ENCODE measurements at regions not wholly inside any gene's neighbourhood (a gene's known extent, or its start where the extent isn't known, plus 50 kb on each side); places are given as distances from the start of the nearest gene placed in this dataset.

DNA sequence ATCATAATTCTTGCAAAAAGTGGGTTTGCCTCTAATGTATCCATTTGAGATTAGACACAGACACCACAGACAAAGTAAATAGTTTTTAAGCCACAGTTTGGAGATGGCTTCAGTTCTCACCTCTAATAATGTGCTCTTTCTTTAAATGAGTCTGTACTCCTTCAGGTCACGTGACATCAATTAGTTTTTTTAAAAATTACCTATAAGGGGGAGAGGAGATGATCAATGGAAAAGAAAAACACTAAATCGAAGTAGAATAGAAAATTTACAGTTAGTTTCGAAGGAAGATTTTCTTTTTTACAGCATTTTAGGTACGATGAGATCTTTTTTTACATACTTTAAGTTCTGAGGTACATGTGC is 849.2 kb downstream of the KCNMA1 start:
- TF ChIP-seq ZNF121 (CRISPR knock-in tag; IDR thresholded peaks at IDR 0.05), result no peak
- TF ChIP-seq TCF7 (CRISPR knock-in tag; IDR thresholded peaks at IDR 0.05; ENCODE audit: low read depth), result no peak
- TF ChIP-seq, protein P1, sequence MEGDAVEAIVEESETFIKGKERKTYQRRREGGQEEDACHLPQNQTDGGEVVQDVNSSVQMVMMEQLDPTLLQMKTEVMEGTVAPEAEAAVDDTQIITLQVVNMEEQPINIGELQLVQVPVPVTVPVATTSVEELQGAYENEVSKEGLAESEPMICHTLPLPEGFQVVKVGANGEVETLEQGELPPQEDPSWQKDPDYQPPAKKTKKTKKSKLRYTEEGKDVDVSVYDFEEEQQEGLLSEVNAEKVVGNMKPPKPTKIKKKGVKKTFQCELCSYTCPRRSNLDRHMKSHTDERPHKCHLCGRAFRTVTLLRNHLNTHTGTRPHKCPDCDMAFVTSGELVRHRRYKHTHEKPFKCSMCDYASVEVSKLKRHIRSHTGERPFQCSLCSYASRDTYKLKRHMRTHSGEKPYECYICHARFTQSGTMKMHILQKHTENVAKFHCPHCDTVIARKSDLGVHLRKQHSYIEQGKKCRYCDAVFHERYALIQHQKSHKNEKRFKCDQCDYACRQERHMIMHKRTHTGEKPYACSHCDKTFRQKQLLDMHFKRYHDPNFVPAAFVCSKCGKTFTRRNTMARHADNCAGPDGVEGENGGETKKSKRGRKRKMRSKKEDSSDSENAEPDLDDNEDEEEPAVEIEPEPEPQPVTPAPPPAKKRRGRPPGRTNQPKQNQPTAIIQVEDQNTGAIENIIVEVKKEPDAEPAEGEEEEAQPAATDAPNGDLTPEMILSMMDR (IDR thresholded peaks at IDR 0.05), result no peak
- no peak for TF ChIP-seq NFYB (CRISPR knock-in tag; conservative IDR thresholded peaks at IDR 0.05; ENCODE audit: low read depth)
- TF ChIP-seq CREB1 (CRISPR knock-in tag; IDR thresholded peaks at IDR 0.05), result no peak
- TF ChIP-seq ZNF138 (CRISPR knock-in tag; conservative IDR thresholded peaks at IDR 0.05), result no peak
- no peak for TF ChIP-seq MXD4 (CRISPR knock-in tag; IDR thresholded peaks at IDR 0.05; ENCODE audit: borderline replicate concordance)
- TF ChIP-seq, protein P2, sequence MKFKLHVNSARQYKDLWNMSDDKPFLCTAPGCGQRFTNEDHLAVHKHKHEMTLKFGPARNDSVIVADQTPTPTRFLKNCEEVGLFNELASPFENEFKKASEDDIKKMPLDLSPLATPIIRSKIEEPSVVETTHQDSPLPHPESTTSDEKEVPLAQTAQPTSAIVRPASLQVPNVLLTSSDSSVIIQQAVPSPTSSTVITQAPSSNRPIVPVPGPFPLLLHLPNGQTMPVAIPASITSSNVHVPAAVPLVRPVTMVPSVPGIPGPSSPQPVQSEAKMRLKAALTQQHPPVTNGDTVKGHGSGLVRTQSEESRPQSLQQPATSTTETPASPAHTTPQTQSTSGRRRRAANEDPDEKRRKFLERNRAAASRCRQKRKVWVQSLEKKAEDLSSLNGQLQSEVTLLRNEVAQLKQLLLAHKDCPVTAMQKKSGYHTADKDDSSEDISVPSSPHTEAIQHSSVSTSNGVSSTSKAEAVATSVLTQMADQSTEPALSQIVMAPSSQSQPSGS (CRISPR knock-in tag; IDR thresholded peaks at IDR 0.05; ENCODE audit: borderline replicate concordance, low read depth), result no peak
- TF ChIP-seq, protein P3, sequence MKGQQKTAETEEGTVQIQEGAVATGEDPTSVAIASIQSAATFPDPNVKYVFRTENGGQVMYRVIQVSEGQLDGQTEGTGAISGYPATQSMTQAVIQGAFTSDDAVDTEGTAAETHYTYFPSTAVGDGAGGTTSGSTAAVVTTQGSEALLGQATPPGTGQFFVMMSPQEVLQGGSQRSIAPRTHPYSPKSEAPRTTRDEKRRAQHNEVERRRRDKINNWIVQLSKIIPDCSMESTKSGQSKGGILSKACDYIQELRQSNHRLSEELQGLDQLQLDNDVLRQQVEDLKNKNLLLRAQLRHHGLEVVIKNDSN (CRISPR knock-in tag; IDR thresholded peaks at IDR 0.05), result no peak
- no peak for TF ChIP-seq NR1H2 (CRISPR knock-in tag; IDR thresholded peaks at IDR 0.05)
- no peak for TF ChIP-seq JUN (CRISPR knock-in tag; IDR thresholded peaks at IDR 0.05)
- no peak for TF ChIP-seq SMAD4 (CRISPR knock-in tag; IDR thresholded peaks at IDR 0.05)
- TF ChIP-seq, protein P4, sequence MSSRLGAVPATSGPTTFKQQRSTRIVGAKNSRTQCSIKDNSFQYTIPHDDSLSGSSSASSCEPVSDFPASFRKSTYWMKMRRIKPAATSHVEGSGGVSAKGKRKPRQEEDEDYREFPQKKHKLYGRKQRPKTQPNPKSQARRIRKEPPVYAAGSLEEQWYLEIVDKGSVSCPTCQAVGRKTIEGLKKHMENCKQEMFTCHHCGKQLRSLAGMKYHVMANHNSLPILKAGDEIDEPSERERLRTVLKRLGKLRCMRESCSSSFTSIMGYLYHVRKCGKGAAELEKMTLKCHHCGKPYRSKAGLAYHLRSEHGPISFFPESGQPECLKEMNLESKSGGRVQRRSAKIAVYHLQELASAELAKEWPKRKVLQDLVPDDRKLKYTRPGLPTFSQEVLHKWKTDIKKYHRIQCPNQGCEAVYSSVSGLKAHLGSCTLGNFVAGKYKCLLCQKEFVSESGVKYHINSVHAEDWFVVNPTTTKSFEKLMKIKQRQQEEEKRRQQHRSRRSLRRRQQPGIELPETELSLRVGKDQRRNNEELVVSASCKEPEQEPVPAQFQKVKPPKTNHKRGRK (CRISPR knock-in tag; IDR thresholded peaks at IDR 0.05; ENCODE audit: borderline replicate concordance), result no peak
- TF ChIP-seq TEAD4 (CRISPR knock-in tag; IDR thresholded peaks at IDR 0.05), result no peak

All from WTC11 (cell line).